ENCODE measurements at regions not wholly inside any gene's neighbourhood (a gene's known extent, or its start where the extent isn't known, plus 50 kb on each side); places are given as distances from the start of the nearest gene placed in this dataset.

GRCh38 chr2:41024816-41025215, 572.9 kb upstream of the SLC8A1 start (continued):
- TF ChIP-seq, protein P1, sequence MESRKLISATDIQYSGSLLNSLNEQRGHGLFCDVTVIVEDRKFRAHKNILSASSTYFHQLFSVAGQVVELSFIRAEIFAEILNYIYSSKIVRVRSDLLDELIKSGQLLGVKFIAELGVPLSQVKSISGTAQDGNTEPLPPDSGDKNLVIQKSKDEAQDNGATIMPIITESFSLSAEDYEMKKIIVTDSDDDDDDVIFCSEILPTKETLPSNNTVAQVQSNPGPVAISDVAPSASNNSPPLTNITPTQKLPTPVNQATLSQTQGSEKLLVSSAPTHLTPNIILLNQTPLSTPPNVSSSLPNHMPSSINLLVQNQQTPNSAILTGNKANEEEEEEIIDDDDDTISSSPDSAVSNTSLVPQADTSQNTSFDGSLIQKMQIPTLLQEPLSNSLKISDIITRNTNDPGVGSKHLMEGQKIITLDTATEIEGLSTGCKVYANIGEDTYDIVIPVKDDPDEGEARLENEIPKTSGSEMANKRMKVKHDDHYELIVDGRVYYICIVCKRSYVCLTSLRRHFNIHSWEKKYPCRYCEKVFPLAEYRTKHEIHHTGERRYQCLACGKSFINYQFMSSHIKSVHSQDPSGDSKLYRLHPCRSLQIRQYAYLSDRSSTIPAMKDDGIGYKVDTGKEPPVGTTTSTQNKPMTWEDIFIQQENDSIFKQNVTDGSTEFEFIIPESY (IDR thresholded peaks at IDR 0.05), result no peak

DNA sequence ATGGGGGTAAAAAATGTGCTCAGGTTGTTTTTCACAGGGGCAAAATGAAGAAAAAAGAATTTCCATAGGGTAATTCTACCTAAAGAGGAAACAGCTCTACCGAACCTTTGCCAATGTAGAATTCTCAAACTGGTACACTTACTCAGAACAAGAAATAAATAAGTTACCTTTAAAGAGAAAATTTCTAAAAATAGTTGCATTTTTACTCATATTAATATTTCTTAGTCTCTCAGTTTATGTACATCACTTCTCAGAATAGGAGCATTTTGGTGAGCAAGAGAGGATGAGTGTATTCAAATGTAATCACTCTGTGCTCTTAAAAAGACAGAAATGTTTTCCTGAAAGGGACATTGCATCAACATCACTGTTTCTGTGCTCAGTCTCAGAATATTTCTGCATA, 574.7 kb upstream of the SLC8A1 start:
- no peak for DNase-seq (ENCODE audit: low spot score)
- 81% methylated on average over 1 of the region's 1 CpG for WGBS
- Histone ChIP-seq H3K4me1 (ENCODE audit: control insufficient read depth in 4 of 4, insufficient read depth in 4 of 4, low read length in 3 of 4) (no peaks in the 10 kb centered on the region), H3K4me3 (ENCODE audit: low read depth in 1 of 3, low read length in 3 of 3) (no peak overlapping the region), H3K9ac (ENCODE audit: low read depth in 1 of 2, low read length in 2 of 2) (no peak overlapping the region), H3K36me3 (ENCODE audit: control insufficient read depth in 4 of 4, insufficient read depth in 3 of 4, low read depth in 1 of 4, low read length in 3 of 4) (no peaks in the 10 kb centered on the region), H3K27me3 (ENCODE audit: control insufficient read depth in 4 of 4, insufficient read depth in 4 of 4, low read length in 3 of 4) (peaks cover 0 to 3% (median 0%) of the 10 kb centered on the region in 4 donors), H3K9me3 (ENCODE audit: control insufficient read depth in 4 of 4, low read length in 3 of 4) (no peaks in the 10 kb centered on the region), H3K27ac (ENCODE audit: low read depth in 1 of 2, low read length in 2 of 2) (no peak overlapping the region)
- no peak for TF ChIP-seq FOXA2 (IDR thresholded peaks at IDR 0.05)
- TF ChIP-seq TAF1 (conservative IDR thresholded peaks at IDR 0.05), result no peak
- no peak for TF ChIP-seq SP1 (IDR thresholded peaks at IDR 0.05)
- TF ChIP-seq HNF4A (conservative IDR thresholded peaks at IDR 0.05), result no peak
- no peak for TF ChIP-seq GABPA (IDR thresholded peaks at IDR 0.05 in 1 of 2, conservative IDR thresholded peaks at IDR 0.05 in 1 of 2)
- TF ChIP-seq MAX (IDR thresholded peaks at IDR 0.05), result no peak
- TF ChIP-seq YY1 (IDR thresholded peaks at IDR 0.05), result no peak
- no peak for TF ChIP-seq RXRA (IDR thresholded peaks at IDR 0.05)
- TF ChIP-seq JUND (IDR thresholded peaks at IDR 0.05), result no peak
- TF ChIP-seq NR2F2 (IDR thresholded peaks at IDR 0.05), result no peak
- TF ChIP-seq, protein P1 (IDR thresholded peaks at IDR 0.05), result no peak
- TF ChIP-seq HNF4G (IDR thresholded peaks at IDR 0.05), result no peak
- no peak for TF ChIP-seq EGR1 (IDR thresholded peaks at IDR 0.05; ENCODE audit: low read depth in 2 of 2)
- TF ChIP-seq ATF3 (IDR thresholded peaks at IDR 0.05), result no peak

DNA sequence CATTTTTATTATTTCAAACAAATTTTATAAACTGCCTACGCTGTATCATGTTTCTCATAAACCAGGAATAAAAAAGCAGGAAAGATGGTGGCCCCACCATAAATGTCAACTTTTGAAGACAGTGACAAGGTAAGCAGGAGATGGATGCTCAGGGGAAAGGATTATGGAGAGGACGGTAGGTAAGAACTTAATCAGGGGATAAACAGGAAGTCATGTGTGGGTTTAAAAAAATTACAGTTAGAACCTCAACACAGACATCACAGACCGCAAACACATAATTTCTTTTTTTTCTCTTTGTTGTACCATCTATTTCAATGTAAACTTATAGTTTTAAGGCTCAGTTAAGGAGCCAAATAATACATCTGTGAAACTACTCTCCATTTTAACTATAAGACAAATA, 575.2 kb upstream of the SLC8A1 start:
- Histone ChIP-seq H3K4me1 (ENCODE audit: control insufficient read depth in 4 of 4, insufficient read depth in 4 of 4, low read length in 3 of 4) (no peaks in the 10 kb centered on the region), H3K27me3 (ENCODE audit: control insufficient read depth in 4 of 4, insufficient read depth in 4 of 4, low read length in 3 of 4) (peaks cover 0 to 3% (median 0%) of the 10 kb centered on the region in 4 donors), H3K36me3 (ENCODE audit: control insufficient read depth in 4 of 4, insufficient read depth in 3 of 4, low read depth in 1 of 4, low read length in 3 of 4) (no peaks in the 10 kb centered on the region), H3K9ac (ENCODE audit: low read depth in 1 of 2, low read length in 2 of 2) (no peak overlapping the region), H3K9me3 (ENCODE audit: control insufficient read depth in 4 of 4, low read length in 3 of 4) (no peaks in the 10 kb centered on the region), H3K27ac (ENCODE audit: low read depth in 1 of 2, low read length in 2 of 2) (no peak overlapping the region), H3K4me3 (ENCODE audit: low read depth in 1 of 3, low read length in 3 of 3) (no peak overlapping the region)
- DNase-seq (ENCODE audit: low spot score), result no peak
- 77% methylated on average over 3 of the region's 3 CpGs for WGBS
- no peak for TF ChIP-seq FOXA1 (IDR thresholded peaks at IDR 0.05)
- TF ChIP-seq, protein P1 (IDR thresholded peaks at IDR 0.05), result no peak
- TF ChIP-seq, protein P2, sequence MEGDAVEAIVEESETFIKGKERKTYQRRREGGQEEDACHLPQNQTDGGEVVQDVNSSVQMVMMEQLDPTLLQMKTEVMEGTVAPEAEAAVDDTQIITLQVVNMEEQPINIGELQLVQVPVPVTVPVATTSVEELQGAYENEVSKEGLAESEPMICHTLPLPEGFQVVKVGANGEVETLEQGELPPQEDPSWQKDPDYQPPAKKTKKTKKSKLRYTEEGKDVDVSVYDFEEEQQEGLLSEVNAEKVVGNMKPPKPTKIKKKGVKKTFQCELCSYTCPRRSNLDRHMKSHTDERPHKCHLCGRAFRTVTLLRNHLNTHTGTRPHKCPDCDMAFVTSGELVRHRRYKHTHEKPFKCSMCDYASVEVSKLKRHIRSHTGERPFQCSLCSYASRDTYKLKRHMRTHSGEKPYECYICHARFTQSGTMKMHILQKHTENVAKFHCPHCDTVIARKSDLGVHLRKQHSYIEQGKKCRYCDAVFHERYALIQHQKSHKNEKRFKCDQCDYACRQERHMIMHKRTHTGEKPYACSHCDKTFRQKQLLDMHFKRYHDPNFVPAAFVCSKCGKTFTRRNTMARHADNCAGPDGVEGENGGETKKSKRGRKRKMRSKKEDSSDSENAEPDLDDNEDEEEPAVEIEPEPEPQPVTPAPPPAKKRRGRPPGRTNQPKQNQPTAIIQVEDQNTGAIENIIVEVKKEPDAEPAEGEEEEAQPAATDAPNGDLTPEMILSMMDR (IDR thresholded peaks at IDR 0.05; ENCODE audit: low read depth, low read length, missing input control), result no peak
- TF ChIP-seq YY1 (IDR thresholded peaks at IDR 0.05), result no peak
- TF ChIP-seq FOXA2 (IDR thresholded peaks at IDR 0.05), result no peak
- no peak for TF ChIP-seq TAF1 (conservative IDR thresholded peaks at IDR 0.05)
- TF ChIP-seq MAX (IDR thresholded peaks at IDR 0.05), result no peak
- no peak for TF ChIP-seq RAD21 (IDR thresholded peaks at IDR 0.05)
- no peak for TF ChIP-seq RXRA (IDR thresholded peaks at IDR 0.05)
- TF ChIP-seq JUND (IDR thresholded peaks at IDR 0.05), result no peak
- TF ChIP-seq EGR1 (IDR thresholded peaks at IDR 0.05; ENCODE audit: low read depth in 2 of 2), result no peak
- no peak for TF ChIP-seq SP1 (IDR thresholded peaks at IDR 0.05)
- TF ChIP-seq NR2F2 (IDR thresholded peaks at IDR 0.05), result no peak
- TF ChIP-seq, protein P3, sequence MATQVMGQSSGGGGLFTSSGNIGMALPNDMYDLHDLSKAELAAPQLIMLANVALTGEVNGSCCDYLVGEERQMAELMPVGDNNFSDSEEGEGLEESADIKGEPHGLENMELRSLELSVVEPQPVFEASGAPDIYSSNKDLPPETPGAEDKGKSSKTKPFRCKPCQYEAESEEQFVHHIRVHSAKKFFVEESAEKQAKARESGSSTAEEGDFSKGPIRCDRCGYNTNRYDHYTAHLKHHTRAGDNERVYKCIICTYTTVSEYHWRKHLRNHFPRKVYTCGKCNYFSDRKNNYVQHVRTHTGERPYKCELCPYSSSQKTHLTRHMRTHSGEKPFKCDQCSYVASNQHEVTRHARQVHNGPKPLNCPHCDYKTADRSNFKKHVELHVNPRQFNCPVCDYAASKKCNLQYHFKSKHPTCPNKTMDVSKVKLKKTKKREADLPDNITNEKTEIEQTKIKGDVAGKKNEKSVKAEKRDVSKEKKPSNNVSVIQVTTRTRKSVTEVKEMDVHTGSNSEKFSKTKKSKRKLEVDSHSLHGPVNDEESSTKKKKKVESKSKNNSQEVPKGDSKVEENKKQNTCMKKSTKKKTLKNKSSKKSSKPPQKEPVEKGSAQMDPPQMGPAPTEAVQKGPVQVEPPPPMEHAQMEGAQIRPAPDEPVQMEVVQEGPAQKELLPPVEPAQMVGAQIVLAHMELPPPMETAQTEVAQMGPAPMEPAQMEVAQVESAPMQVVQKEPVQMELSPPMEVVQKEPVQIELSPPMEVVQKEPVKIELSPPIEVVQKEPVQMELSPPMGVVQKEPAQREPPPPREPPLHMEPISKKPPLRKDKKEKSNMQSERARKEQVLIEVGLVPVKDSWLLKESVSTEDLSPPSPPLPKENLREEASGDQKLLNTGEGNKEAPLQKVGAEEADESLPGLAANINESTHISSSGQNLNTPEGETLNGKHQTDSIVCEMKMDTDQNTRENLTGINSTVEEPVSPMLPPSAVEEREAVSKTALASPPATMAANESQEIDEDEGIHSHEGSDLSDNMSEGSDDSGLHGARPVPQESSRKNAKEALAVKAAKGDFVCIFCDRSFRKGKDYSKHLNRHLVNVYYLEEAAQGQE (IDR thresholded peaks at IDR 0.05), result no peak
- TF ChIP-seq HNF4G (IDR thresholded peaks at IDR 0.05), result no peak
